Fibroblast of mammary gland (primary cell): ENCODE measurements at regions not wholly inside any gene's neighbourhood (a gene's known extent, or its start where the extent isn't known, plus 50 kb on each side); places are given as distances from the start of the nearest gene placed in this dataset.

ENCODE experiments used
- DNase-seq: peaks from one replicate; pipeline ENCODE4 v3.0.0-alpha.2; 2010; ENCODE audit warnings: low read depth
- H3K4me3 ChIP-seq: 2 replicates; pipeline ENCODE4 v1.5.1; 2011; ENCODE audit warnings: low read depth, mild to moderate bottlenecking, low read length, moderate library complexity; ENCODE audit not compliant: control insufficient read depth
- CTCF ChIP-seq: conservative IDR thresholded peaks from 2 replicates; pipeline ENCODE4 v1.5.1; 2011; ENCODE audit warnings: low read depth, low read length, inconsistent platforms; ENCODE audit not compliant: control insufficient read depth, insufficient read depth

DNA sequence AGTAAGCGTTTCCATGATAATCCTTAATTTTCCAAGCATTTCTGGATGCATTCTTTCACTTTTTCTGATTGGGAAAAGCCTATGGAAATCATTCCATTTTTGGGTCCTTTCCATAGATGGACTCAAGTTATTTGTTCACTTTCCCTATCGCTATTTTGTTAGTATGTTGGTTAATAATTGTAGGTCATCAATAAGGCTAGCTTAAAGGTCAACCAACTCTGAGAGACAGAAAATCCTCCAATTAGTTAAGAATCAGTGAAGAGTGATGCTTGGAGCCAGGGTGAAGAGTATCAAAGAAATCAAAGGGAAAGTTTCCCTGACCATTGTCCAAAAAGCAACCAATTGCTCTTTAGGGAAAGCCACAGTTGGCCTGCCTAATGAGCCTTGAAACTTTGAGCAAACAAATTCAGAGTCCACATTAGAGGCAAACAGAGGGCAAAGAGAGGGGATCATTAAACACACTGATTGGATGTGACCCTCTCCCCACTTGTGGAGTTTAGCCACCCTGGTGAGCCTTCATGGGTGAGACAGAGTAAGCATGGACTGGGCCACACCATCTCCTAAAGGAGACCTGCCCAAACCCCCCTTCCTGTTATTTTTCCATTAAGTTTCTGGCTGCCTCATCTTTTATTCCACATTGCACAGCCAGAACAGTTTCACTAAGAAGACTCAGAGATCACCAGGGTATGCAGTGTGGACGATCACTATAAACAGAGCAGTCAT is 133.4 kb upstream of the DYNLRB2 start:
- no peak overlapping the region for H3K4me3 ChIP-seq
- no peak for DNase-seq
- TF ChIP-seq CTCF: no peak

DNA sequence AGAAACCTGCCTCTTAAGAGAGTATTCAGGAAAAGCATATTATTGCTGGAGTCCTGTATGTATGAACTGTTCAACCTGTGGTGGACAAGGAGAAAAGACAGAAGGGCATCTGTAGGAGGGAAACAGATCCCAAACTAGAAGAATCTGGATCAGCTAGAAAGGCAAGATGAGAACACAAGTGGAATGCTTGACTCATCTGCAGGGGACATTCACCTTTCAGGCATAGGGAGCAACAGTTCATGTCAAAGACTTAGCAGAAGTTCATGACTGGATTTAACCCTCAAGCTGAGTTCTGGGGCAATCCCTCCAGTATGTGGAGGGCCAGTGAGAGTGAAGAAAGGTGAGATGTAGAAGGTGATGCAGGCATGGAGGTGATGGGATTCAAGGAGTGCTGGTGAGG is 135.9 kb upstream of the DYNLRB2 start:
- DNase-seq: no peak
- H3K4me3 ChIP-seq: no peak overlapping the region
- TF ChIP-seq CTCF: no peak

DNA sequence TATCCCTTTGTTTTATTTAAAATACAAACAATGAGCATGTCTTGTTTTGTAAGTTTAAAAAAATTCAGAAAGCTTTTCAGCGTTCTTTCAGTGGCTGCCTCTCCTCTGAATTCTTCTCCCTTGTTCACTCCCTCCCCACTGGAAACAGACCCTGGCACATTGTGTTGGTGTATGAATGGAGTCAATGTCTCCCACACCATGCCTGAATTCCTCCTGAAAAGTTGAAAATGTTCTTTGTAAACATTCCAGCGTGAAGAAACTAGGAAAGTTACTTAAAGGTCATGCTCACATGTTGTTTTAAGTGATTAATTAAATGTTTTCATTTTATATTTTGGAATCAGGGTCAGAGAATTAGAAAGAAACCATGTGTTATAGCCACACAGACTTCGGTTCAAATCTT is 136.9 kb upstream of the DYNLRB2 start:
- H3K4me3 ChIP-seq: no peak overlapping the region
- no peak for TF ChIP-seq CTCF
- DNase-seq: no peak

DNA sequence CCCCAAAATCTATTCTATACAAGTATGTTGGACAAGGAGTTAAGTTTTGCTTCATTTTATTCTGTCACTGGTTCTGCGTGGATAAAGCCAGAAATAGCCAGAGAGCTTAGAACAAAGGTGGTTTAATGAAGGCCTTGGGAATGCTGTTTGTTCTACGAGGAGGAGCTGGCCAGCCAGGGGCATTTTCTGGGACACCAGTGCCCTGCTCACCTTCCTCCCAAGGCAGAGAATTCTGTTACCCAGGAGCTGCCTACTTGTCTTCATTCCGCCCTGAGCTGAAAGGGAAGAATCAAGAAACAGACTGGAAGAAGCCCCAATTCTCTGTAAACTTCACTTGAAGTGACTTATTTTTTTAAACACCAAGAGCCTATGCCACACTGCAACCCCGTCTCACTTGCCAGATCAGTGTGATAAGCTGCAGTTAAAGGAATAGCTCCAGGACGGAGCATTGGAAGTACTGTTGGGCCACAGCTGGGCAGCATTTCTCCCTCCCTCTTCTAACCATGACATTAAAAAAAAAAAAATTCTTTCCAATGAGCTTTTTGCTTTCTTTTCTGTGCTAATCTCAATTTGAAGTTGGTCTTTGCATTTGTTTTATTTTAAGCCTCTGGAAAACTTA is 149.8 kb upstream of the DYNLRB2 start:
- no peak overlapping the region for H3K4me3 ChIP-seq
- no peak for TF ChIP-seq CTCF

GRCh38 chr16:80390046-80390445 is 150.7 kb upstream of the DYNLRB2 start:
- no peak for DNase-seq
- no peak for TF ChIP-seq CTCF
- no peak overlapping the region for H3K4me3 ChIP-seq

More for the DNA sequence above, 149.8 kb upstream of the DYNLRB2 start:
- no peak for DNase-seq

GRCh38 chr16:80389338-80389737 is 151.5 kb upstream of the DYNLRB2 start:
- no peak for TF ChIP-seq CTCF
- no peak overlapping the region for H3K4me3 ChIP-seq
- no peak for DNase-seq

- DNase-seq: no peak
- no peak overlapping the region for H3K4me3 ChIP-seq
- no peak for TF ChIP-seq CTCF
Observed at GRCh38 chr16:80387318-80387921, 153.4 kb upstream of the DYNLRB2 start.
